GM21786 (cell line): ENCODE measurements at regions not wholly inside any gene's neighbourhood (a gene's known extent, or its start where the extent isn't known, plus 50 kb on each side); places are given as distances from the start of the nearest gene placed in this dataset.

ENCODE experiments used
- ATAC-seq: cut with Tn5 transposase; IDR thresholded peaks from one replicate; pipeline ENCODE4 v1.9.1; 2021; ENCODE audit not compliant: unreplicated experiment

DNA sequence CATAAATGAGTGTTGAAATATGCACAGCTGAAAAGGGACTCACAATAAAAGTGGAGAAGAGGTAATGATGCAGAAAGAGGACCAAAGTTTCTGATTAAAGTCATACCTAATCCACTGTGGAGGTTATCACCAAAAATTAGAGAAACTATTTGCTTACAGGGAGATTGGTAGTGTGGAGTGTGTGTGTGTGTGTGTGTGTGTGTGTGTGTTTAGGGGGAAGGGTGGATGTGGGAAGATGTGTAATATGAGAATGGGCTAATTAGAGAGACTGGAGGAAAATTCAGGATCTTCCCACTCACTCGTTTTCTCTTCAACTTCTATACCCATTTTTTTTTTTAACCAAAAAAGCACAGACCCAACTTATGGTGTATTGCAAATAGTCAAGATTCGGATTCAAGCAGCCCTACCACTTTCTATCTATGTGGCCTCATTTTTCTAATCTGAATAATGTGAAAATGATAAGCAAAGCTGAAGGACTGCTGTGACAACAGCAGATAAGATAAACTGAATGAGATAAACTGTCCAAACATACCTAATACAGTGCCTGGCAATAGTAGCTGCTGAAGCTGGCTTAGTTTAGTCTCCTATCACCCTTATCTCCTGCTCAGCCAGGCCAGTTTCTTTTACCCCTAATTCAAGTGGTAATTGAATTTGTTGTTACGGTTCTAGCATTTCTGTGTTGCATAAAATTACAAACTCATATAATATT, 501.1 kb downstream of the KDM4C start:
- ATAC-seq = no peak

DNA sequence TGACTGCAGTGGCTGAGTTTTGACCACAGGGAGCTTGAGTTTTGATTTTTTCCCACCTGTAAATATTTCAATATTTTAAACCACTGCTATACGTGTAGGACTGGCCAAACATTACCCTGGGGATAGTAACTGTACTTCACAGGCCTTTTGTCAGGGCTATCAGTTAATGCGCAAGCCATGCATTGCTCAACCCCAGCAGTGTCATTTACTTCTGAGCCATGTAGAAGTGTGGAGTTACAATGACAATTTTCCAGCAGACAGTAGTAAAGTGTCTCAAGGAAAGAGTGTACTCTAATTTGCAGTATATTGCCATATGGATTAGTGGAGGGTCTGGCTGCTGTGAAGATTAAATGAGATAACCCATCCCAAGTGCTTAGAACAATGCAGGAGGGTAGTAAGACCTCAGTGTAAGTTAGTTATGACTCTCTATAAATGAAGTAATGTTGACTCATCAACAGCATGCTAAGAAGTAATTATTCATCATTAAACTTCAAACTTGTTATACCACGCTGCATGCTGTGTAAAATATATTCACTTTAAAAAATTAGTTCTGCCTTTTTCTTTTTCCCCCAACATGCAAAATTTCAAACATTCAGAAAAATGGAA, 489.2 kb downstream of the KDM4C start:
- no peak for ATAC-seq

DNA sequence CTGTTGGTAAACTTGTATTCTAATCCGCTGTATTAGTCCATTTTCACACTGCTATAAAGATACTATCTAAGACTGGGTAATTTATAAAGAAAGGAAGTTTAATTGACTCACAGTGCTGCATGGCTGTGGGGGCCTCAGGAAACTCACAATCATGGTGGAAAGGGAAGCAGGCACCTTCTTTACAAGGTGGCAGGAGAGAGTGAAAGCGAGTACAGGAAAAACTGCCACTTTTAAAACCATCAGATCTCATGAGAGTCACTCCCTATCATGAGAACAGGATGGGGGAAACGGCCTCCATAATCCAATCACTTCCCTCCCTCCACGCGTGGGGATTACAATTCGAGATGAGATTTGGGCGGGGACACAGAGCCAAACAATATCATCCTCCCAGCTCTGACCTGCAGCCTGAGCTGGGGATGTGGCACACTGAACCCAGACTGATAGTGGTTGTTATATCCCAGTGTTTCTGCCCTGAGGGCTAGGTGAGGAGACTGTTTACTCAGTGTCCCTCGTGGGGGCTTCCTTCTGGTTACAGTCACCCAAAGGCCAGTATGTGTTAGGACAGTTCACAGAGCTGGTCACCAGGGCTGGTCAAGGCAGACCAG, 488.3 kb downstream of the KDM4C start:
- no peak for ATAC-seq

DNA sequence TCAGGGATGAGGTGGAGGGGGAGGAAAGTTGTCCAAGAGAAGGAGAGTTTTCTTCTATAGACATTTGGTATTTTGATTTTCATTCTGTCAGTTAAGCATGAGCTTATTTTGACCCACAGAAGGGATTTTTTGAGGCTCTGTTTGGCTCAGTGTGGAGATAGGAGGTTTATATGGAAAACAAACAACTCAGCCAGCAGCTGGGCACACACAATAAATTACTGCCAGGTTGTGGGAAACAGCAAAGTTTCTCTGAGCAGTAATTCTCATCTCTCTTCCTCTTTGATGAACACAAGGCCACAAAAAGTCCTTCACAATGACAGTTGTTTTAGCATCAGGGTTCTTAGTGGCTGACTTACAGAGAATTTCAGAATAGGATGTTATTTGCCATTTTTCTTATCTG, 486.1 kb downstream of the KDM4C start:
- no peak for ATAC-seq

DNA sequence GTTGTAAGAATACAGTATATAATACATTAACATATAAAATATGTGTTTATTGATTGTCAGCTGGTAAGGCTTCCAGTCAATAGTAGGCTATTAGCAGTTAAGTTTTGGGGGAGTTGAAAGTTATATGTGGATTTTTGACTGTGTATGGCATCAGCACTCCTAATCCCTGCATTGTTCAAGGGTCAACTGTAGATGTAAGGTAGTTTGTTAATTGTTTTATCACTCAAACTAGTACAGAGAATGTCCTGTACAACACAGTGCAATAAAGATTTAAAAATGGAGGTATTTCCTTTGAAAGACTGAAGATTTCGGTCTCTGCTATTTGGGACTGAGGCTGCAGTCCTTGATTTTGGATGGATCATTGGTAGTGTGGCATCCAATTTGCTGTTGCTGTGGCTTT, 484.4 kb downstream of the KDM4C start:
- no peak for ATAC-seq

DNA sequence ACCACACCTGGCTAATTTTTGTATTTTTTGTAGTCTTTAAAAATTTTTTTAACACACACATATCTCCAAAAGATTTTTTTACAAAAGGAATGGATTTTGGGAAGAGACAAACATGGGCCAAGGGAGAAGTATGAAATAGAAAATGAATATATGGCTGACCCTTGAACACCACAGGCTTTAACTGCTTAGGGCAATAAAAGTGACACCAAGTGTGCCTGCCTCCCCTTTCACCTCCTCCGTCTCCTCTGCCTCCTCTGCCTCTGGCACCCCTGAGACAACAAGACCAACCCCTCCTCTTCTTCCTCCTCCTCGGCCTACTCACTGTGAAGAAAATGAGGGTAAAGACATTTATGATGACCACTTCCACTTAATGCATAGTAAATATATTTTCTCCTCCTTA, 483.9 kb downstream of the KDM4C start:
- no peak for ATAC-seq

DNA sequence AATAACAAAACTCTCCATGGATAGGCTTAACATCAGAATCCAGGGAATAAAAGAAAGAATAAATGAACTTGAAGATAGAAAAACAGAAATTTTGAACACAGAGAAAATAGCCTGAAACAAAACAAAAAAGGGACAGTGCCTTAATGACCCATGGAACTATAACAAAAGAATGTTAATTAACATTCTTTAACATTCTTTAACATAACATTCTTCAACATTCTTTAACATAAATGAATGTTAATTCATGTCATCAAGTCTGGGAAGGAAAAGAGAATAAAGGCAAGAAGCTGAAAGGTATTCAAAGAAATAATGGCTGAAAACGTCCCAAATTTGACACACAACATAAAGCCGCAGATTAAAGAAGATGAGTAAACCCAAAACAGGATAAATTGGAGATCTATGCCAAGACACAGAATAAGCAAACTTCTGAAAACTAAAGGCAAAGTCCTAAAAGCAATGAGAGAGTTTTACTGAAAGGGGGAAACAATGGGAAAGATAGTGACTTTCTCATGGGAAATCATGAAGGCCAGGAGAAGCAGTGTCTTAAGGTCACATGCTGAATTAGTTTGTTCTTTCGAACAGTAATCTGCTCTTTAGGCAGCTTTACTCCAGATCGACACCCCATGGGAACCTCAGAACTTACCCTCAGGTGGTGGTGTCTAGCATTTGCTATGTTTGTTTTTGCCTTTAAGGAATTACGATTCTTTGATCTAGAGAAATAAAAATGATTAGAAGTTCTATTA, 483.0 kb downstream of the KDM4C start:
- ATAC-seq = no peak

DNA sequence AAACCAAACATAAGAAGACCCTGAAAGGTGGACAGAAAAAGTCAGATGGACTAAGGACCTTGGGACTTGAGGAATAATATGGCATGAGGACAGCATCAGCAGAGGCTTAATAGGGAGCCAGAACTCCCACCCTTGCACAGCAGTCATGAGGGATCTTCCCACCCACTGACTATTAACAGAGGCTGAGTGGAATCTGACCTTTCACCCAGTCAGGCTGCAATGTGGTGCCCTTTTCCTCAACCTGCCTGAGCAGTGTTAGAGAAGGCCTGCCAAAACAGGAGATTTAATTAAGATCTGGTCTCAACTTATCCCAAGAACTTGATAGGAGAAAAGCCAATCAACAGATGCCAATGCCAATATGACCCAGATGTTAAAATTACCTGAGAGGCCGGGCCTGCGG, 481.9 kb downstream of the KDM4C start:
- no peak for ATAC-seq

DNA sequence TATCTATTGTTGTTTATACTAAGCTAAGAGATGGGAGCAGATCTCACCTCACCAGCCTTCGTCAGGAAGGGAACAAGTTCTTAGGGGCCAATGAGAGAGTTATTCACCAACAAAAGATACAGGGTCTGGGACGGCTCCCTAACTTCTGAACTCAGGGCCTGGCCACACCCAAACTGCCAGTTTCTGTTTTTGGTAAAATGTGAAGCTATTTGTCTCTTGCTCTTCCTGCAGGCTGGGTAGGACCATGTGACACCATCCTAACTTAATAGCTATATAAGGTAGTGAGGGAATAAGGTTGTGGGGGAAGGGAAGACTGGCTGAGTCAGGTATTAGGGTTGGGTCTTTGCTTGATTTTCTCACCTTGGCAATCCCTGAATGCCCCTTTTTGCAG, 480.5 kb downstream of the KDM4C start:
- no peak for ATAC-seq

DNA sequence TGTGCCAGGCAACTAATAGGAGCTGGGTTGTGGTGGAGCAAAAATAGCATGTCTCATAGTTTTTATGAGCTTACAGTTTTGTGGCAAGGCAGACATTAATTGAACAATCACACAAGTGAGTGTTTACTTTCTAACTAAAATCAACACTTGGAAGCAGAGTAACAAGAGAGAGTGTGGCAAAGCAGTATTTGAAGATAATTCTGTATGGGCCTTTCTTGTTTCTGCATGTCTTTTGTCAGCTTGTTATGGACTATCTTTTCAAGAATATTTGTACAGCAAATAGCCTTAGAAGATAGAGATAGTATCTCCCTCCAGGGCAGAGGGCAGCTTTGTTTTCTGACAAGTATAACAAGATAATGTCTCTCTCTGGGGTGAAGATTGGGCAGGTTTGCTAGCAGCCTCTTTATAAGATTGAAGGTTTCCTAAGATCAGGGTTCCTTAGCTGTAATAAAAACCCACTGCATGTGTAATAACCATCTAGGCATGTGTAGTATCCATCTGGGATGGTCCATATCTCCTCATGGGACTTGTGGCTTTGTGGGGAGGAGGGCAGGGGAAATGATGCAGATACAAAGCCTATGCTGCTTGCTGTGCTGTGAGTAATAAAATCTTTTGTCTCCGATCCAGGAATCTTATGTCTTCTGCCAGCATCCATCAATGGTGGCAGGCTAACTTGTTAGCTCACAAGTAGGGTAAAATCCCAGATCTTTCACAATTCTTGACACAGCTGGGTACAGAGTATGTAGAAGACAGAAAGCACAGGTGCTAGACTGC, 479.9 kb downstream of the KDM4C start:
- no peak for ATAC-seq

DNA sequence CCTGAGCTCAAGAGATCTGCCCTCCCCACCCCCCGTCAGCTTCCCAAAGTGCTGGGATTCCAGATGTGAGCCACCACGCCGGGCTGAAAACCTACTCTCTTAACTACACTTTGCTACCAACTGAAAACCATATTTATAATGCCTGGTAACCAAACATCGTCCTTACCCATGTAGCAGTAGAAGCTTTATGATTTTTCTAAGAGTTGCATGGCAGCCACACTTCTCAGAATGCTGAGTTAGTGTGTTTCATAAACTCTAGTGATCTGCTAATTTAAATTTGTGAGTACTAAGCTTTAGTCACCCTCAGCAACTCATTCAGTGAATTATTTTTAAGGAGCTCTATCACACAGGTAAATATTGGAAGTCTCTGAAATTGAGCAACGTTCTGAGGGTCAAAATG, 478.4 kb downstream of the KDM4C start:
- ATAC-seq = no peak

DNA sequence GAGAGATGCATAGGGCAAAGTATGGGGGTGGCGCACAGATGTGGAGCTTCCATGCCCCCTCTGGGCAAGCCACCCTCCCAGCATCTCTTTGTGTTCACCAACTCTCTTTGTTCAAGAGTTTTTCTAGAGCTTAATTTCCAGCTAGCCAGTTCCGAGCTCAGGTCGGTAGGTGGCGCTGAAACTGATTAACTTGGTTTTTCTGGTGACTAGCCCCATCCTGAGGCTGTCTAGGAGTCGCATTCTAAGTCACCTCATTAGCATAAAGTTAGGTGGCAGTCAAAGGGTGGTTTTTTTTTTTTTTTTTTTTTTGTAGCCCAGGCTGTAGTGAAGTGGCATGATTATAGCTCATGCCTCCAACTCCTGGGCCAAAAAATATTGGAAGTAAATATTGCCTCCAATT, 476.4 kb downstream of the KDM4C start:
- ATAC-seq = no peak

DNA sequence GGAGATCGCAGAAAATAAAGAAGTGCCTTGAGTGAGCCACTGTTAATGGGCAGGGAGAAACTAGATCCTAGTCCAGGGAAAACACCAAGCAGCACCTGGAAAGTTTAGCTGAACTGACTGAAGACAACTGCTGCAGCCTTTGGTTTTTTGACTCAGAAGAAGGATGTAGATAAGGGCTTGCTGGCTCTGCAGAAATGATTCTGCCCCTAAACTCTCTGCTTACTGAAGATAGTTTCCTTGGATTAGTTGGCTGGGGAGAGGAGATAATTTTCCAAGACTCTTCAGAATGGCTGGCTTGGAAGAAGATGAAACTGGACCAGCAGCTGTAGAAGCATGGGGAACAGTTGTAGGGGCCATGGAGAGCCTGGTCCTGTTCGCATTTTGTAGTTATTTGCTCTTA, 471.8 kb downstream of the KDM4C start:
- no peak for ATAC-seq

DNA sequence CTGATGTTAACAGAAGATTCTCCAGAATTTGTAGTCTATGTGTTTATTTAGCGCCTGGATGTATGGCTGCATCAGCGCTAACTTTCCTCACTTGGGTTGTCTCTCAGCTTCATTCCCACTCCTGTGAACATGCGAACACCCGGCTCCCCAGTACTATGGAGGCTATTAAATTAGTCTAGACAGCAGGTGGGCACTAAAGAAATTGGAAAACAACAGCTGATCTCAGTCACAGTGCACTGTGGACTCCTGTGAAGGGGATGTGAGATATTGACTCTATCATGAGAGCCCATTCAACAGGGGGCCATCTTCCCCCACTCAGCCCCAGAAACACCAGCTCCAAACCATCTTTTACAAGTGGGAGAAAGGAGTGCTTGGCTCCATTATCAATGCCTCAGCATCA, 471.0 kb downstream of the KDM4C start:
- ATAC-seq = no peak

DNA sequence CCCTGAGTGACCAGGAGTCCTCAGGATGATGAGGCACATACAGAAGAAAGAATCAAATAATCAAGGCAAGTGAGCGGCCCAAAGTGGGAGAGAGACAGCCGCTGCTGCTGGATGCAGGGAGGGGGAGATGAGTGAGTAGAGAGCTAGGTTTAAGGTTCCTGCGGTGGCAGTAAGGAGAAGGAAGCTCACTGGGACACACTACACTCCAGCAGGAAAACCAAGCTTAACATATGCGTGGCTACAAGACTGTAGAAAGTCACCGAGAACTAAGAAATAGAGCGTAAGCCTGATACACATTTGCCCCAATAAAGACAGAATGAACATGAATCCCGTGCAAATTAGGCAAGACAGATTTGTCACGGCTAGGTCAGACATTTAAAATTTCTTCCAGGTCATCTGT, 470.2 kb downstream of the KDM4C start:
- no peak for ATAC-seq

DNA sequence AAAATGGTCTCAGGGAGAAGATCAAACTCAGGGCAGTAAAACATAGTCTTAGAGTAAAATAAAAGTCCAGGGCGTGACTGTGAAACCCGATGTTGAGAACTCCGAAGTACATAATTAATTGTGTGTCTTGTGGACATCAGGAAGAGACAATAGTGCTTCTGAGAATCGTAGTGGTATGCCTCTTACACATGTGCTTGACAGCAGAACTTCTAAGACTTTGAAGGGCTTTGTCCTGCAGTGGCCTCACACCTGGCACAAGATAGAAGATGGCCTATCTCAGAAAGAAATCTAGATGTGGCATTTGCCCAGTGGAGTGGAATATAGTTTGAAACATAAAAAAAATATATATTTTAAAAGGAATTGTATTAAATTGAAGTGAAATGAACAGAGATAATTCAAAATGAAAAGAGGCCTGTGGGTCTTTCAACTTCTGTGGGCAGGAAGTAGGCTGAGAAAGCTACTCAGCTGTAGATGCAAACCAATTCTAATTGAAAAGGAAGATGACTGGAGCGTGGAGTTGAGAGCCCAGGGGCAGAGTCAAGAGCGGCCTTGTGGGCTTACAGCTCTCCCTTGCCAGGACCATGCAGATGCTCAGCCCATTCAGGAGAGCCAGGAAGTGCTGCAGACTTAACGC, 468.4 kb downstream of the KDM4C start:
- ATAC-seq = no peak
